ENCODE measurements at regions not wholly inside any gene's neighbourhood (a gene's known extent, or its start where the extent isn't known, plus 50 kb on each side); places are given as distances from the start of the nearest gene placed in this dataset.

DNA sequence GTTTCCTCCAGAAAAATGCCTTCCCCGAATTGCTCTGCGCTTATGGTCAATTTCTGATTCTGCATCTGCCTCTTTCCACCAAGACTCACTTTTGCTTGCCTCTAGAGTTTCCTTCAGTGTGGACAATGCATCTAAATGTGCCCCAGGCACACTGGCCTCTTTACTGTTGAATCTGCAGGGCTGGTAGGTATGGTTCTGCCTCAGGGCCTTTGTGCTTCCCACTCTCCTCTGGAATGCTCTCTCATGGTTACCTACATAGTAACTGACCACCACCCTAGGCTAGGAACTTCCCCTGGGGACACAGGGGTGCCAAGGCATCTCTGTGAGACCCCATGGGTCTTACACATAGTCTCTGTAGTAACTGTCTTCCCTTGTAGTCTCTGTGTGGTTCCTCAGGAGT lies 1258.6 kb downstream of the CDH12 start:
- no peaks in the 10 kb centered on the region for H3K27me3 ChIP-seq
- H3K27ac ChIP-seq: no peak overlapping the region
- H3K36me3 ChIP-seq: no peaks in the 10 kb centered on the region
- peaks cover 4% of the 10 kb centered on the region for H3K9me3 ChIP-seq
- no peak for DNase-seq (ENCODE audit: low spot score in 2 of 2)
- 92% methylated on average over 2 of the region's 2 CpGs for WGBS
- TF ChIP-seq POLR2AphosphoS5 (IDR thresholded peaks at IDR 0.05) (no peak), EP300 (IDR thresholded peaks at IDR 0.05) (no peak)
- no peaks in the 10 kb centered on the region for H3K4me1 ChIP-seq
- H3K4me3 ChIP-seq: no peak overlapping the region

DNA sequence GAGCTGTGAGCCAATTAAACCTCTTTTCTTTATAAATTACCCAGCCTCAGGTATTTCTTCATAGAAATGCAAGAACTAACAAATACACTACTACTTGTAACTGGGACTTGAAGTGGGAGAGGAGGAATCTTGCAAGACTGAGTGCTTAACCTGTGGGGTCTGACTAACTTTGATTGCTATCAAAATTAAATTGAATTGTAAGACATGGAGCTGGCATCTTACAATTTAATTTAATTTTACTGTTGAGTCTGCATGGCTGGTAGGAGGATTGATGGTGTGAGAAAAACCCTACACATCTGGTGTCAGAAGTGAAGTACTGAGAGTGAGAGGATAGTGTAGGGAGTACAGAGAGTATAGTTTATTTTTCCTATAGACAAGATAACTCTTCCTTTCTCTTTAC lies 1259.9 kb downstream of the CDH12 start:
- no peak overlapping the region for H3K4me3 ChIP-seq
- H3K27me3 ChIP-seq: no peaks in the 10 kb centered on the region
- H3K9me3 ChIP-seq: peaks cover under 1% of the 10 kb centered on the region
- H3K4me1 ChIP-seq: no peaks in the 10 kb centered on the region
- H3K36me3 ChIP-seq: no peaks in the 10 kb centered on the region
- H3K27ac ChIP-seq: no peak overlapping the region
- TF ChIP-seq, protein P1, sequence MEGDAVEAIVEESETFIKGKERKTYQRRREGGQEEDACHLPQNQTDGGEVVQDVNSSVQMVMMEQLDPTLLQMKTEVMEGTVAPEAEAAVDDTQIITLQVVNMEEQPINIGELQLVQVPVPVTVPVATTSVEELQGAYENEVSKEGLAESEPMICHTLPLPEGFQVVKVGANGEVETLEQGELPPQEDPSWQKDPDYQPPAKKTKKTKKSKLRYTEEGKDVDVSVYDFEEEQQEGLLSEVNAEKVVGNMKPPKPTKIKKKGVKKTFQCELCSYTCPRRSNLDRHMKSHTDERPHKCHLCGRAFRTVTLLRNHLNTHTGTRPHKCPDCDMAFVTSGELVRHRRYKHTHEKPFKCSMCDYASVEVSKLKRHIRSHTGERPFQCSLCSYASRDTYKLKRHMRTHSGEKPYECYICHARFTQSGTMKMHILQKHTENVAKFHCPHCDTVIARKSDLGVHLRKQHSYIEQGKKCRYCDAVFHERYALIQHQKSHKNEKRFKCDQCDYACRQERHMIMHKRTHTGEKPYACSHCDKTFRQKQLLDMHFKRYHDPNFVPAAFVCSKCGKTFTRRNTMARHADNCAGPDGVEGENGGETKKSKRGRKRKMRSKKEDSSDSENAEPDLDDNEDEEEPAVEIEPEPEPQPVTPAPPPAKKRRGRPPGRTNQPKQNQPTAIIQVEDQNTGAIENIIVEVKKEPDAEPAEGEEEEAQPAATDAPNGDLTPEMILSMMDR (IDR thresholded peaks at IDR 0.05): no peak
- TF ChIP-seq POLR2AphosphoS5 (IDR thresholded peaks at IDR 0.05) (no peak), POLR2A (IDR thresholded peaks at IDR 0.05) (no peak), EP300 (IDR thresholded peaks at IDR 0.05) (no peak)
- DNase-seq (ENCODE audit: low spot score in 2 of 2): no peak

DNA sequence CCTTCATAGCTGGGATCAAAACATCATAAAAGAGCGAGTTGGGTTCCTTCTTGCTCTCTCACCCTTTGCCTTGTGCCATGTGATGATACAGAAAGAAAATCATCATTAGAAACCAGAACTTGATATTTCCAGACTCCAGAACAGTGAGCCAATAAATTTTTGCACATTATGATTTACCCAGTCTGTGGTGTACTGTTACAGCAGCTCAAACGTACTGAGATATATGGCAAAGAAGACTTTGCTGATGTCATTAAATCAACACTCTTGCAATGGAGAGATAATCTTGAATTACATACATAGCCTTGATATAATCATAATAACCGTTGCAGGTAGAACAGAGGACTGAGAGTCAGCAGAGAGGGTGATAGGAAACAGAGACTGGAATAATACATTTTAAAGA lies 1271.6 kb downstream of the CDH12 start:
- TF ChIP-seq POLR2A (IDR thresholded peaks at IDR 0.05): no peak
- no peak for TF ChIP-seq POLR2AphosphoS5 (IDR thresholded peaks at IDR 0.05)
- TF ChIP-seq, protein P1 (IDR thresholded peaks at IDR 0.05): no peak
- TF ChIP-seq EP300 (IDR thresholded peaks at IDR 0.05): no peak
- H3K4me3 ChIP-seq: no peak overlapping the region
- 81% methylated on average over 3 of the region's 3 CpGs for WGBS
- no peaks in the 10 kb centered on the region for H3K27me3 ChIP-seq
- H3K36me3 ChIP-seq: no peaks in the 10 kb centered on the region
- H3K9me3 ChIP-seq: no peaks in the 10 kb centered on the region
- no peaks in the 10 kb centered on the region for H3K4me1 ChIP-seq
- no peak overlapping the region for H3K27ac ChIP-seq
- DNase-seq (ENCODE audit: low spot score in 2 of 2): no peak

DNA sequence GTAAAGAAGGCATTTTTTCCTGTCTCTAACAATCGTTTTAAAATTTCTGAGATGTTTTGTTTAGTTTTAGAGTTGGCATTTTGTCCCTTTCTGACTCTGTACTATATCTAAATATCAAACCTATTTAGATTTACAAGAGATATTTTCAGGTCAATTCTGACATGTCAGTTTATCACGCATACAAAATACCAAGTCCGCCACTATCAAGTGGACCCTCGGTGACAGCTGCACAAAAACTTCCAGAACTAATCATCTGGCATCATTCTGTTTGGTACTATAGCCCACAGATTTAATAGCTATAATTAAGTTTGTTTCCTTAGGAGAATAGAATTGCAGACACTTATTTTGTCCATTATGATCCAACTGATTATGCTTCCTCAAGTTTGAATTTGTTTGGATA lies 1278.2 kb downstream of the CDH12 start:
- DNase-seq (ENCODE audit: low spot score in 2 of 2): no peak
- TF ChIP-seq EP300 (IDR thresholded peaks at IDR 0.05): no peak
- no peak for TF ChIP-seq POLR2A (IDR thresholded peaks at IDR 0.05)
- TF ChIP-seq POLR2AphosphoS5 (IDR thresholded peaks at IDR 0.05): no peak
- TF ChIP-seq, protein P1 (IDR thresholded peaks at IDR 0.05): no peak
- WGBS: 83% methylated on average over 4 of the region's 4 CpGs

DNA sequence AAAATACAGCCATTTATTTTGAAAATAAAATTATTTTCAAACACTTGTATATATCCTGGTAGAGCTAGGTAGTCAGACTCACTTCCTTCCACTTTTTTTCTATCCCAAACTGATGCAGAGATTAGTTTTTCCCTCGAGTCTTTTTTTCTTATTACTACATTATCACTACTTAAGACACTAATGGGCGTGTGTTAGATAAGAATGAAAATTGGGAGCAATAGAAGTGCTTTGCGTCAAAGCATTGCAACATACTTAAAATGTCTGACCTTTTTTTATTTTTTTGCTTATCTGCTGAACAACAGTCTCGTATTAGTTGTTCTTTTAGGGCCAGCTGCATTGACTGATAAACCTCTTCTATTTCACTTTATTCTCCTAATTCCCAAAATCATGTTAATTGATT lies 1278.7 kb downstream of the CDH12 start:
- no peak for DNase-seq (ENCODE audit: low spot score in 2 of 2)
- Histone ChIP-seq H3K9me3 (no peaks in the 10 kb centered on the region), H3K27me3 (no peaks in the 10 kb centered on the region), H3K4me1 (no peaks in the 10 kb centered on the region), H3K36me3 (no peaks in the 10 kb centered on the region), H3K4me3 (no peak overlapping the region), H3K27ac (no peak overlapping the region)
- WGBS: 51% methylated on average over 4 of the region's 4 CpGs
- TF ChIP-seq, protein P1 (IDR thresholded peaks at IDR 0.05): no peak
- TF ChIP-seq POLR2A (IDR thresholded peaks at IDR 0.05) (no peak), EP300 (IDR thresholded peaks at IDR 0.05) (no peak), POLR2AphosphoS5 (IDR thresholded peaks at IDR 0.05) (no peak)

More for the DNA sequence above, 1278.2 kb downstream of the CDH12 start:
- Histone ChIP-seq H3K36me3 (no peaks in the 10 kb centered on the region), H3K27ac (no peak overlapping the region), H3K9me3 (no peaks in the 10 kb centered on the region), H3K4me1 (no peaks in the 10 kb centered on the region), H3K27me3 (no peaks in the 10 kb centered on the region), H3K4me3 (no peak overlapping the region)

Measured in suprapubic skin (tissue), 4 donors.